HCT116 (cell line): ENCODE measurements at regions not wholly inside any gene's neighbourhood (a gene's known extent, or its start where the extent isn't known, plus 50 kb on each side); places are given as distances from the start of the nearest gene placed in this dataset.

Source experiments
- ATAC-seq: fragments of 200-7000 bp; cut with Tn5 transposase; 2 replicates; pipeline ENCODE4 v1.9.1; 2020; ENCODE audit warnings: mild to moderate bottlenecking, moderate library complexity
- BruUV-seq: library from RNA; stranded (reverse); fragments of 400-500 nt; replicated peaks from 2 replicates; lab custom pipeline; 2021; lab: Mats Ljungman, UMichigan
- CTCF ChIA-PET: fragments of 300-600 bp; sonication (Branson Sonifier 250); formaldehyde crosslinking; loops from one replicate; lab custom pipeline; 2021; ENCODE audit warnings: antibody characterized with exemption; lab: Charles Lee
- POLR2A ChIA-PET: fragments of 300-600, 350-600 bp; sonication (Branson Sonifier 250); formaldehyde crosslinking; loops from one replicate; lab custom pipeline; 2021; ENCODE audit warnings: antibody characterized with exemption; lab: Charles Lee
- RAD21 ChIA-PET, 2 experiments: fragments of 300-600 bp; sonication (Branson Sonifier 250); formaldehyde crosslinking; loops; one replicate each; lab custom pipeline; 2023; ENCODE audit warnings: low total read pairs in 2 of 2; ENCODE audit not compliant: uncharacterized antibody in 2 of 2, unreplicated experiment in 2 of 2, low non-redundant PET in 1 of 2; lab: Charles Lee
- DNase-seq: peaks from one replicate; pipeline ENCODE4 v3.0.0-alpha.2; 2010; ENCODE audit warnings: low read depth, low spot score
- H2AFZ ChIP-seq: fragments of 200-600 bp; shearing (Covaris generic), sonication (generic); 2 replicates; pipeline ENCODE4 v1.6.1; 2017; ENCODE audit warnings: low read depth, mixed run types, mixed read lengths, antibody characterized with exemption, low read length; ENCODE audit not compliant: poor library complexity, severe bottlenecking
- H3K27ac ChIP-seq: 2 replicates; pipeline ENCODE4 v1.5.1; 2012; ENCODE audit warnings: low read depth, low read length
- H3K27me3 ChIP-seq: fragments of 200-600 bp; sonication (generic); 2 replicates; pipeline ENCODE4 v1.6.1; 2016; ENCODE audit warnings: mixed run types, low read length, mixed read lengths; ENCODE audit not compliant: insufficient read depth
- H3K36me3 ChIP-seq, 2 experiments: fragments of 200-500 bp in 1 of 2; fragments of 200-600 bp in 1 of 2; sonication (Bioruptor generic) in 1 of 2; sonication (generic) in 1 of 2; 2 replicates each; pipeline versions ENCODE4 v1.5.1 to v1.6.1; 2014 to 2016; ENCODE audit warnings: low read length in 2 of 2, inconsistent platforms in 1 of 2, mixed read lengths in 1 of 2, mixed run types in 1 of 2; ENCODE audit not compliant: insufficient read depth in 2 of 2, control insufficient read depth in 1 of 2
- H3K4me1 ChIP-seq, 2 experiments: fragments of 200-600 bp in 1 of 2; sonication (generic) in 1 of 2; 2 replicates each; pipeline versions ENCODE4 v1.5.1 to v1.6.1; 2012 to 2017; ENCODE audit warnings: low read length in 2 of 2, inconsistent platforms in 1 of 2, mild to moderate bottlenecking in 1 of 2, mixed read lengths in 1 of 2, mixed run types in 1 of 2, moderate library complexity in 1 of 2; ENCODE audit not compliant: insufficient read depth in 2 of 2, control insufficient read depth in 1 of 2
- H3K4me2 ChIP-seq: fragments of 200-600 bp; sonication (generic); 2 replicates; pipeline ENCODE4 v1.6.1; 2017; ENCODE audit warnings: mixed run types, low read length, mixed read lengths
- H3K4me3 ChIP-seq, 2 experiments: fragments of 200-600 bp in 1 of 2; sonication (generic) in 1 of 2; replicated peaks in 1 of 2; 2 replicates each; pipeline ENCODE4 v1.5.1; 2011 to 2016; ENCODE audit warnings: low read length in 2 of 2, control low read depth in 1 of 2, low read depth in 1 of 2, mild to moderate bottlenecking in 1 of 2, mixed read lengths in 1 of 2, mixed run types in 1 of 2
- H3K79me2 ChIP-seq: fragments of 200-600 bp; sonication (generic); 2 replicates; pipeline ENCODE4 v1.6.1; 2017; ENCODE audit warnings: mild to moderate bottlenecking, mixed run types, low read length, moderate library complexity, mixed read lengths; ENCODE audit not compliant: insufficient read depth
- H3K9ac ChIP-seq: fragments of 200-600 bp; sonication (generic); 2 replicates; pipeline ENCODE4 v1.6.1; 2016; ENCODE audit warnings: low read length, mixed read lengths
- H3K9me2 ChIP-seq: fragments of 200-600 bp; sonication (generic), shearing (Covaris generic); 2 replicates; pipeline ENCODE4 v1.6.1; 2017; ENCODE audit warnings: mixed run types, mild to moderate bottlenecking, moderate library complexity; ENCODE audit not compliant: insufficient read depth
- H3K9me3 ChIP-seq, 2 experiments: fragments of 200-500 bp in 1 of 2; fragments of 200-600 bp in 1 of 2; sonication (Bioruptor generic) in 1 of 2; sonication (generic) in 1 of 2; 2 replicates each; pipeline ENCODE4 v1.6.1; 2014 to 2017; ENCODE audit warnings: low read length in 2 of 2, mixed read lengths in 2 of 2, inconsistent platforms in 1 of 2, low read depth in 1 of 2, mild to moderate bottlenecking in 1 of 2, mixed run types in 1 of 2, moderate library complexity in 1 of 2; ENCODE audit not compliant: control insufficient read depth in 1 of 2, insufficient read depth in 1 of 2
- H4K20me1 ChIP-seq: fragments of 200-600 bp; sonication (generic), shearing (Covaris generic); 2 replicates; pipeline ENCODE4 v1.6.1; 2017; ENCODE audit warnings: mixed run types, mild to moderate bottlenecking, moderate library complexity; ENCODE audit not compliant: insufficient read depth
- CBX3 ChIP-seq: IDR thresholded peaks from 2 replicates; pipeline ENCODE4 v1.6.1; 2012; ENCODE audit warnings: low read depth
- CTCF ChIP-seq, 3 experiments: fragments of 200-600 bp in 1 of 3; sonication (generic) in 1 of 3; IDR thresholded peaks in 2 of 3; conservative IDR thresholded peaks in 1 of 3; 2 replicates each; pipeline ENCODE4 v1.5.1; 2012 to 2017; ENCODE audit warnings: low read depth in 2 of 3, low read length in 2 of 3, antibody characterized with exemption in 1 of 3, borderline replicate concordance in 1 of 3, control low read depth in 1 of 3, mild to moderate bottlenecking in 1 of 3, mixed read lengths in 1 of 3, mixed run types in 1 of 3, moderate library complexity in 1 of 3; ENCODE audit not compliant: insufficient read depth in 1 of 3
- EGR1 ChIP-seq: IDR thresholded peaks from 2 replicates; pipeline ENCODE4 v1.6.1; 2012; ENCODE audit warnings: low read depth
- ELF1 ChIP-seq: IDR thresholded peaks from 2 replicates; pipeline ENCODE4 v1.6.1; 2012; ENCODE audit warnings: low read depth, borderline replicate concordance
- EZH2phosphoT487 ChIP-seq: fragments of 200-600 bp; IDR thresholded peaks from 2 replicates; pipeline ENCODE4 v1.6.1; 2018; ENCODE audit warnings: antibody characterized with exemption, borderline replicate concordance
- FOSL1 ChIP-seq: IDR thresholded peaks from 2 replicates; pipeline ENCODE4 v1.6.1; 2012; ENCODE audit warnings: low read depth
- JUND ChIP-seq: IDR thresholded peaks from 2 replicates; pipeline ENCODE4 v1.6.1; 2012
- POLR2A ChIP-seq: IDR thresholded peaks from 2 replicates; pipeline ENCODE4 v1.7.0; 2011; ENCODE audit warnings: borderline replicate concordance; ENCODE audit not compliant: insufficient read depth, insufficient read length; ENCODE audit errors: extremely low read depth
- RAD21 ChIP-seq: IDR thresholded peaks from 2 replicates; pipeline ENCODE4 v1.6.1; 2012; ENCODE audit warnings: low read depth, mild to moderate bottlenecking
- REST ChIP-seq: IDR thresholded peaks from 2 replicates; pipeline ENCODE4 v1.6.1; 2012; ENCODE audit warnings: low read depth
- SIN3A ChIP-seq: IDR thresholded peaks from 2 replicates; pipeline ENCODE4 v1.6.1; 2012; ENCODE audit warnings: low read depth
- SP1 ChIP-seq: IDR thresholded peaks from 2 replicates; pipeline ENCODE4 v1.6.1; 2012; ENCODE audit warnings: low read depth
- TCF7L2 ChIP-seq: IDR thresholded peaks from 2 replicates; pipeline ENCODE4 v1.7.0; 2011; ENCODE audit warnings: borderline replicate concordance, inconsistent platforms; ENCODE audit not compliant: insufficient read depth, insufficient read length; ENCODE audit errors: extremely low read depth
- YY1 ChIP-seq: IDR thresholded peaks from 2 replicates; pipeline ENCODE4 v1.6.1; 2011; ENCODE audit warnings: low read length, low read depth, moderate library complexity, mild to moderate bottlenecking; ENCODE audit not compliant: insufficient replicate concordance; ENCODE audit errors: extremely low read depth
- ZNF274 ChIP-seq: fragments of 200-500 bp; sonication (Bioruptor generic); IDR thresholded peaks from 2 replicates; pipeline ENCODE4 v1.6.1; 2014; ENCODE audit warnings: mild to moderate bottlenecking, low read depth, low read length, inconsistent platforms
- intact Hi-C: fragments of 100-400 bp; cut with micrococcal nuclease; formaldehyde crosslinking; loops from 2 replicates; pipeline ENCODE4 v1.10.0; 2022

- Histone ChIP-seq H4K20me1 (no peaks in the 10 kb centered on the region), H3K4me2 (no peak overlapping the region), H3K36me3 (no peaks in the 10 kb centered on the region), H3K9me2 (no peaks in the 10 kb centered on the region), H3K4me1 (no peaks in the 10 kb centered on the region), H2AFZ (no peak overlapping the region), H3K79me2 (no peaks in the 10 kb centered on the region), H3K9me3 (peaks cover 16 to 23% of the 10 kb centered on the region in 2 experiments; a peak in 3 of 4 replicates), H3K27me3 (no peaks in the 10 kb centered on the region), H3K4me3 (no peak overlapping the region), H3K27ac (no peak overlapping the region), H3K9ac (no peak overlapping the region)
- POLR2A ChIA-PET: no interaction called here
- BruUV-seq: no TSS peak
- ATAC-seq: no peak
- intact Hi-C loops: no loop called here
- RAD21 ChIA-PET: no interaction called here
- TF ChIP-seq JUND (no peak), ZNF274 (no peak)
- CTCF ChIA-PET: no interaction called here
- no peak for DNase-seq
These were observed 485.7 kb downstream of the TXNL1 start for GRCh38 chr18:56152551-56153310.

GRCh38 chr18:56148373-56148772 is 490.0 kb downstream of the TXNL1 start:
- DNase-seq: no peak
- Histone ChIP-seq H3K9me2 (no peaks in the 10 kb centered on the region), H3K4me1 (no peaks in the 10 kb centered on the region), H3K27ac (no peak overlapping the region), H3K27me3 (no peaks in the 10 kb centered on the region), H3K9me3 (peaks cover 19 to 23% of the 10 kb centered on the region in 2 experiments; a peak in 3 of 4 replicates), H3K79me2 (no peaks in the 10 kb centered on the region), H3K4me2 (no peak overlapping the region), H3K4me3 (no peak overlapping the region), H3K36me3 (no peaks in the 10 kb centered on the region), H3K9ac (no peak overlapping the region), H2AFZ (no peak overlapping the region), H4K20me1 (no peaks in the 10 kb centered on the region)
- TF ChIP-seq EGR1 (no peak), YY1 (no peak), CTCF (IDR thresholded peaks at IDR 0.05 in 2 of 3, conservative IDR thresholded peaks at IDR 0.05 in 1 of 3; ENCODE audit: borderline replicate concordance in 1 of 3, insufficient read depth in 1 of 3, low read depth in 2 of 3, low read length in 2 of 3) (no peak), POLR2A (no peak), SIN3A (no peak), TCF7L2 (no peak), JUND (no peak), EZH2phosphoT487 (no peak), CBX3 (no peak), ELF1 (no peak), FOSL1 (no peak), REST (no peak), ZNF274 (no peak), RAD21 (no peak), SP1 (no peak)
- RAD21 ChIA-PET: interaction anchor here in 1 of 2 experiments (0.6 kb wide), 1 partner anchor 15 kb away, joined by 3 read pairs; no protein-coding TSS in a partner anchor
- intact Hi-C loops: no loop called here
- CTCF ChIA-PET: no interaction called here
- POLR2A ChIA-PET: no interaction called here
- ATAC-seq: no peak
- BruUV-seq: no TSS peak
